GM23338 (cell line): ENCODE measurements at regions not wholly inside any gene's neighbourhood (a gene's known extent, or its start where the extent isn't known, plus 50 kb on each side); places are given as distances from the start of the nearest gene placed in this dataset.

ENCODE experiments used
- ATAC-seq: fragments of 200-7000 bp; cut with Tn5 transposase; 3 replicates; pipeline ENCODE4 v1.9.1; 2020
- DNase-seq: peaks from one replicate; pipeline ENCODE4 v3.0.0-alpha.2; 2015; ENCODE audit warnings: low spot score
- H2AFZ ChIP-seq: fragments of 200-600 bp; sonication (generic); 2 replicates; pipeline ENCODE4 v1.8.0; 2016; ENCODE audit warnings: antibody characterized with exemption, mild to moderate bottlenecking, moderate library complexity
- H3F3A ChIP-seq: fragments of 200-600 bp; sonication (generic); replicated peaks from 2 replicates; pipeline ENCODE4 v1.8.0; 2017; ENCODE audit warnings: antibody characterized with exemption, mixed run types, low read depth
- H3K27ac ChIP-seq: fragments of 200-600 bp; sonication (generic); 2 replicates; pipeline ENCODE4 v1.6.1; 2016; ENCODE audit warnings: low read depth
- H3K27me3 ChIP-seq: fragments of 200-600 bp; sonication (generic); 2 replicates; pipeline ENCODE4 v1.8.0; 2016; ENCODE audit warnings: mild to moderate bottlenecking, mixed run types, moderate library complexity; ENCODE audit not compliant: insufficient read depth
- H3K36me3 ChIP-seq: fragments of 200-600 bp; sonication (generic); 2 replicates; pipeline ENCODE4 v1.8.0; 2016; ENCODE audit warnings: mild to moderate bottlenecking; ENCODE audit not compliant: insufficient read depth
- H3K4me1 ChIP-seq: fragments of 200-600 bp; sonication (generic); 2 replicates; pipeline ENCODE4 v1.8.0; 2016; ENCODE audit warnings: mild to moderate bottlenecking, moderate library complexity; ENCODE audit not compliant: insufficient read depth
- H3K4me2 ChIP-seq: fragments of 200-600 bp; sonication (generic); 2 replicates; pipeline ENCODE4 v1.7.1; 2017; ENCODE audit warnings: mixed run types
- H3K4me3 ChIP-seq: fragments of 200-600 bp; sonication (generic); 2 replicates; pipeline ENCODE4 v1.6.1; 2016; ENCODE audit warnings: mixed run types
- H3K79me2 ChIP-seq: fragments of 200-600 bp; sonication (generic); replicated peaks from 2 replicates; pipeline ENCODE4 v1.8.0; 2017; ENCODE audit warnings: mild to moderate bottlenecking; ENCODE audit not compliant: insufficient read depth
- H3K9me2 ChIP-seq: fragments of 200-600 bp; sonication (generic); 2 replicates; pipeline ENCODE4 v1.8.0; 2017; ENCODE audit not compliant: insufficient read depth
- H4K20me1 ChIP-seq: fragments of 200-600 bp; sonication (generic); replicated peaks from 2 replicates; pipeline ENCODE4 v1.8.0; 2017; ENCODE audit warnings: mild to moderate bottlenecking; ENCODE audit not compliant: insufficient read depth
- H3K27ac Mint-ChIP-seq: 2 replicates; pipeline ENCODE4 v1.8.0; 2020; ENCODE audit warnings: inconsistent platforms, mild to moderate bottlenecking, moderate library complexity, mixed read lengths
- H3K27me3 Mint-ChIP-seq: 3 replicates; pipeline ENCODE4 v1.8.0; 2022; ENCODE audit warnings: low read depth, mild to moderate bottlenecking, moderate library complexity, mixed read lengths, inconsistent platforms; ENCODE audit not compliant: insufficient read depth, poor library complexity
- H3K36me3 Mint-ChIP-seq: 3 replicates; pipeline ENCODE4 v1.8.0; 2021; ENCODE audit warnings: low read depth, mild to moderate bottlenecking, inconsistent platforms, moderate library complexity, mixed read lengths
- H3K4me1 Mint-ChIP-seq: 3 replicates; pipeline ENCODE4 v1.8.0; 2020; ENCODE audit warnings: mild to moderate bottlenecking, inconsistent platforms, mixed read lengths
- H3K4me3 Mint-ChIP-seq: 3 replicates; pipeline ENCODE4 v1.8.0; 2021; ENCODE audit warnings: moderate library complexity, mild to moderate bottlenecking, inconsistent platforms, mixed read lengths
- H3K9me3 Mint-ChIP-seq: 3 replicates; pipeline ENCODE4 v1.8.0; 2020; ENCODE audit warnings: moderate library complexity, mild to moderate bottlenecking, inconsistent platforms, mixed read lengths
- CREB1 ChIP-seq: fragments of 250-450 bp; sonication (Bioruptor Pico); IDR thresholded peaks from 2 replicates; pipeline ENCODE4 v1.5.0; 2020; ENCODE audit warnings: low read depth, mild to moderate bottlenecking, moderate library complexity
- EZH2 ChIP-seq: fragments of 200-600 bp; sonication (generic); IDR thresholded peaks from one replicate; pipeline ENCODE4 v1.8.0; 2017; ENCODE audit warnings: antibody characterized with exemption, mild to moderate bottlenecking, low read depth; ENCODE audit not compliant: unreplicated experiment
- EZH2phosphoT487 ChIP-seq: fragments of 200-600 bp; sonication (generic); IDR thresholded peaks from one replicate; pipeline ENCODE4 v1.8.1; 2018; ENCODE audit warnings: antibody characterized with exemption; ENCODE audit not compliant: unreplicated experiment
- JUNB ChIP-seq: IDR thresholded peaks from one replicate; pipeline ENCODE4 v1.6.1; 2016; ENCODE audit warnings: antibody characterized with exemption; ENCODE audit not compliant: unreplicated experiment
- NANOG ChIP-seq: IDR thresholded peaks from 2 replicates; pipeline ENCODE4 v1.6.1; 2016; ENCODE audit warnings: antibody characterized with exemption, borderline replicate concordance
- POLR2AphosphoS5 ChIP-seq: IDR thresholded peaks from 2 replicates; pipeline ENCODE4 v1.6.1; 2016; ENCODE audit warnings: antibody characterized with exemption, low read depth
- STAT1 ChIP-seq: IDR thresholded peaks from one replicate; pipeline ENCODE4 v1.6.1; 2016; ENCODE audit warnings: antibody characterized with exemption; ENCODE audit not compliant: unreplicated experiment
- ZNF331 ChIP-seq: fragments of 250-450 bp; sonication (Bioruptor Pico); IDR thresholded peaks from 2 replicates; pipeline ENCODE4 v1.5.0; 2020; ENCODE audit warnings: low read depth, mild to moderate bottlenecking, moderate library complexity
- TF ChIP-seq, protein P1 (sequence below): IDR thresholded peaks from 2 replicates; pipeline ENCODE4 v1.6.1; 2016; ENCODE audit warnings: antibody characterized with exemption
- TF ChIP-seq, protein P2 (sequence below), 2 experiments: fragments of 200-600 bp in 1 of 2; sonication (generic) in 1 of 2; conservative IDR thresholded peaks; 2 replicates each; pipeline versions ENCODE4 v1.5.1 to v1.6.1; 2016 to 2017; ENCODE audit warnings: antibody characterized with exemption in 2 of 2, low read depth in 2 of 2, mild to moderate bottlenecking in 2 of 2, moderate library complexity in 1 of 2
- TF ChIP-seq, protein P3 (sequence below): IDR thresholded peaks from one replicate; pipeline ENCODE4 v1.6.1; 2018; ENCODE audit warnings: antibody characterized with exemption; ENCODE audit not compliant: unreplicated experiment

DNA sequence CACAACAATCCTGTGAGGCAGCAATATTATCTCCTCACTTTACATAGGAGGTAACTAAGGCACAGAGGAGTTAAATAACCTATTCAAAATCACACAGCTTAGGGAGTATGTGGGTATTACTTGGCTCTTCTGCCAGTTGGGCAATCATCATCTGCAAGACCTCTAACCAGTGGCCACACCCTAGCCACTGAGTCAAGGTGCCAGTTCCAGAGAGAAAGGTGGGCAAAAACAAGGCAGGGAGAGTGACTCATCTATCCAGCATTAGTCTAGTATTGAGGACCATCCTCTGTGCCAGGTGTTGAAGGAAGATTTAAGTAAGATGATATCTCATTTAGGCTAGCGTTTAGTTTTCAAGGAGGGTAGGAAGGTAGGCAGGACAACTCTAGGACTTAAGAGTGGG lies 113.9 kb upstream of the EOLA2 start:
- no peaks in the 10 kb centered on the region for H3K4me1 Mint-ChIP-seq
- no peaks in the 10 kb centered on the region for H3K36me3 Mint-ChIP-seq
- no peaks in the 10 kb centered on the region; the same call in 1 of the 2 replicates for H3K4me1 ChIP-seq
- no peaks in the 10 kb centered on the region for H3K27me3 ChIP-seq
- H4K20me1 ChIP-seq: no peaks in the 10 kb centered on the region
- H3K79me2 ChIP-seq: no peaks in the 10 kb centered on the region
- no peak overlapping the region for H3K27ac ChIP-seq
- H3K4me3 ChIP-seq: no peak overlapping the region
- H3K4me2 ChIP-seq: no peak overlapping the region
- no peaks in the 10 kb centered on the region for H3K9me2 ChIP-seq
- ATAC-seq (no peak), DNase-seq (no peak)
- H3K36me3 ChIP-seq: no peaks in the 10 kb centered on the region
- no peak overlapping the region for H2AFZ ChIP-seq
- H3F3A ChIP-seq: no peaks in the 10 kb centered on the region
- no peak overlapping the region for H3K4me3 Mint-ChIP-seq
- no peak overlapping the region for H3K27ac Mint-ChIP-seq
- TF ChIP-seq EZH2: no peak
- TF ChIP-seq POLR2AphosphoS5: no peak
- TF ChIP-seq, protein P1, sequence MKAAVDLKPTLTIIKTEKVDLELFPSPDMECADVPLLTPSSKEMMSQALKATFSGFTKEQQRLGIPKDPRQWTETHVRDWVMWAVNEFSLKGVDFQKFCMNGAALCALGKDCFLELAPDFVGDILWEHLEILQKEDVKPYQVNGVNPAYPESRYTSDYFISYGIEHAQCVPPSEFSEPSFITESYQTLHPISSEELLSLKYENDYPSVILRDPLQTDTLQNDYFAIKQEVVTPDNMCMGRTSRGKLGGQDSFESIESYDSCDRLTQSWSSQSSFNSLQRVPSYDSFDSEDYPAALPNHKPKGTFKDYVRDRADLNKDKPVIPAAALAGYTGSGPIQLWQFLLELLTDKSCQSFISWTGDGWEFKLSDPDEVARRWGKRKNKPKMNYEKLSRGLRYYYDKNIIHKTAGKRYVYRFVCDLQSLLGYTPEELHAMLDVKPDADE: no peak
- TF ChIP-seq, protein P2, sequence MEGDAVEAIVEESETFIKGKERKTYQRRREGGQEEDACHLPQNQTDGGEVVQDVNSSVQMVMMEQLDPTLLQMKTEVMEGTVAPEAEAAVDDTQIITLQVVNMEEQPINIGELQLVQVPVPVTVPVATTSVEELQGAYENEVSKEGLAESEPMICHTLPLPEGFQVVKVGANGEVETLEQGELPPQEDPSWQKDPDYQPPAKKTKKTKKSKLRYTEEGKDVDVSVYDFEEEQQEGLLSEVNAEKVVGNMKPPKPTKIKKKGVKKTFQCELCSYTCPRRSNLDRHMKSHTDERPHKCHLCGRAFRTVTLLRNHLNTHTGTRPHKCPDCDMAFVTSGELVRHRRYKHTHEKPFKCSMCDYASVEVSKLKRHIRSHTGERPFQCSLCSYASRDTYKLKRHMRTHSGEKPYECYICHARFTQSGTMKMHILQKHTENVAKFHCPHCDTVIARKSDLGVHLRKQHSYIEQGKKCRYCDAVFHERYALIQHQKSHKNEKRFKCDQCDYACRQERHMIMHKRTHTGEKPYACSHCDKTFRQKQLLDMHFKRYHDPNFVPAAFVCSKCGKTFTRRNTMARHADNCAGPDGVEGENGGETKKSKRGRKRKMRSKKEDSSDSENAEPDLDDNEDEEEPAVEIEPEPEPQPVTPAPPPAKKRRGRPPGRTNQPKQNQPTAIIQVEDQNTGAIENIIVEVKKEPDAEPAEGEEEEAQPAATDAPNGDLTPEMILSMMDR (conservative IDR thresholded peaks at IDR 0.05; ENCODE audit: low read depth in 2 of 2): no peak
- TF ChIP-seq ZNF331 (CRISPR knock-in tag): no peak
- TF ChIP-seq CREB1: no peak
- H3K9me3 Mint-ChIP-seq: no peaks in the 10 kb centered on the region
- H3K27me3 Mint-ChIP-seq: no peaks in the 10 kb centered on the region

DNA sequence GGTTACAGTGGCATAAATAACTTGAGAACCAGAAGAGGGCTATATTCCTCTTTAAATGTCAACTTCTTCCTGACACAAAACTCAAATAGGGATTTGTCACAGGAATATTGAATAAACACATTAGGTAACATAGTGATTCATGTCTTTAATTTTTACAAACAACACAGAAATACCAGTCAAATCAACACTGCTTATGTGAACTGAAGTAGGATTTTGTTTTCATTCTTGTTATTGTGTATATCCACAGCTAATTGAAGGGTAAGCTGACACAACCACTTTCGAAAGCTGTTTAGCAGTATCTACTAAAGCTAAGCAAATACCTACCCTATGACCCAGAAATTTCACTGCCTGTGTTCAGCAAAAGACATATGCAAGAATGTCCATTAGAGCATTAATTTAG lies 120.4 kb upstream of the EOLA2 start:
- H3K4me3 ChIP-seq: no peak overlapping the region
- DNase-seq (no peak), ATAC-seq (no peak)
- H3K36me3 Mint-ChIP-seq: no peaks in the 10 kb centered on the region
- no peak overlapping the region for H3K4me2 ChIP-seq
- no peak overlapping the region for H3K4me3 Mint-ChIP-seq
- peaks cover 1% of the 10 kb centered on the region for H3K27me3 Mint-ChIP-seq
- no peak overlapping the region for H3K27ac Mint-ChIP-seq
- no peak overlapping the region for H2AFZ ChIP-seq
- H3F3A ChIP-seq: no peaks in the 10 kb centered on the region
- no peaks in the 10 kb centered on the region for H3K9me3 Mint-ChIP-seq
- no peaks in the 10 kb centered on the region for H3K79me2 ChIP-seq
- H3K4me1 ChIP-seq: no peaks in the 10 kb centered on the region
- no peaks in the 10 kb centered on the region for H3K36me3 ChIP-seq
- H4K20me1 ChIP-seq: no peaks in the 10 kb centered on the region
- H3K4me1 Mint-ChIP-seq: no peaks in the 10 kb centered on the region
- no peaks in the 10 kb centered on the region for H3K9me2 ChIP-seq
- no peaks in the 10 kb centered on the region for H3K27me3 ChIP-seq
- no peak overlapping the region for H3K27ac ChIP-seq
- TF ChIP-seq NANOG: no peak
- no peak for TF ChIP-seq EZH2phosphoT487
- TF ChIP-seq, protein P2 (conservative IDR thresholded peaks at IDR 0.05; ENCODE audit: low read depth in 2 of 2): no peak
- TF ChIP-seq STAT1: no peak
- TF ChIP-seq JUNB: no peak
- TF ChIP-seq ZNF331 (CRISPR knock-in tag): no peak
- TF ChIP-seq, protein P3, sequence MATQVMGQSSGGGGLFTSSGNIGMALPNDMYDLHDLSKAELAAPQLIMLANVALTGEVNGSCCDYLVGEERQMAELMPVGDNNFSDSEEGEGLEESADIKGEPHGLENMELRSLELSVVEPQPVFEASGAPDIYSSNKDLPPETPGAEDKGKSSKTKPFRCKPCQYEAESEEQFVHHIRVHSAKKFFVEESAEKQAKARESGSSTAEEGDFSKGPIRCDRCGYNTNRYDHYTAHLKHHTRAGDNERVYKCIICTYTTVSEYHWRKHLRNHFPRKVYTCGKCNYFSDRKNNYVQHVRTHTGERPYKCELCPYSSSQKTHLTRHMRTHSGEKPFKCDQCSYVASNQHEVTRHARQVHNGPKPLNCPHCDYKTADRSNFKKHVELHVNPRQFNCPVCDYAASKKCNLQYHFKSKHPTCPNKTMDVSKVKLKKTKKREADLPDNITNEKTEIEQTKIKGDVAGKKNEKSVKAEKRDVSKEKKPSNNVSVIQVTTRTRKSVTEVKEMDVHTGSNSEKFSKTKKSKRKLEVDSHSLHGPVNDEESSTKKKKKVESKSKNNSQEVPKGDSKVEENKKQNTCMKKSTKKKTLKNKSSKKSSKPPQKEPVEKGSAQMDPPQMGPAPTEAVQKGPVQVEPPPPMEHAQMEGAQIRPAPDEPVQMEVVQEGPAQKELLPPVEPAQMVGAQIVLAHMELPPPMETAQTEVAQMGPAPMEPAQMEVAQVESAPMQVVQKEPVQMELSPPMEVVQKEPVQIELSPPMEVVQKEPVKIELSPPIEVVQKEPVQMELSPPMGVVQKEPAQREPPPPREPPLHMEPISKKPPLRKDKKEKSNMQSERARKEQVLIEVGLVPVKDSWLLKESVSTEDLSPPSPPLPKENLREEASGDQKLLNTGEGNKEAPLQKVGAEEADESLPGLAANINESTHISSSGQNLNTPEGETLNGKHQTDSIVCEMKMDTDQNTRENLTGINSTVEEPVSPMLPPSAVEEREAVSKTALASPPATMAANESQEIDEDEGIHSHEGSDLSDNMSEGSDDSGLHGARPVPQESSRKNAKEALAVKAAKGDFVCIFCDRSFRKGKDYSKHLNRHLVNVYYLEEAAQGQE: no peak
